ENCODE measurements at regions not wholly inside any gene's neighbourhood (a gene's known extent, or its start where the extent isn't known, plus 50 kb on each side); places are given as distances from the start of the nearest gene placed in this dataset.
"Not testable (repeated sequence)": the region's sequence is repeated elsewhere in the genome, so short reads cannot be mapped to it uniquely, and the experiment has no call there.

DNA sequence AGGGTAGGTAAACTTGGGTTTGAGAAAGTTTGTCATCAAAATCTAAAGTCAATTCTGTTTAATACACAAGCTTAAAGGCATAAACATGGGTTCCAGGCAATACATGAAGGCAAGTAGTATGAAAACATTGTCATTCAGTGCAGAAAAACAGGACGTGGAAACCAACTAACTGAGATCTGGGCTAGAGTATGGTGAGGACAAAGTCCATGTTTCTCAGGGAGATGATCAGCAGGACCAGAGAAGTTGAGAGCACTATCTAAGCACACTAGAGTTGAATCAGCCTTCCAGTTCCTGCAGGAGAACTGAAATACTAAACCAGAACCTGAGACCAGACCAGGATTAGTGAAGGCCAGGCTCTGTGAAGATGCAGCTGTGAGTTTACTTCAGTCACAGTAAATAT lies 302.8 kb upstream of the CRIM1 start:
- no peak for DNase-seq

DNA sequence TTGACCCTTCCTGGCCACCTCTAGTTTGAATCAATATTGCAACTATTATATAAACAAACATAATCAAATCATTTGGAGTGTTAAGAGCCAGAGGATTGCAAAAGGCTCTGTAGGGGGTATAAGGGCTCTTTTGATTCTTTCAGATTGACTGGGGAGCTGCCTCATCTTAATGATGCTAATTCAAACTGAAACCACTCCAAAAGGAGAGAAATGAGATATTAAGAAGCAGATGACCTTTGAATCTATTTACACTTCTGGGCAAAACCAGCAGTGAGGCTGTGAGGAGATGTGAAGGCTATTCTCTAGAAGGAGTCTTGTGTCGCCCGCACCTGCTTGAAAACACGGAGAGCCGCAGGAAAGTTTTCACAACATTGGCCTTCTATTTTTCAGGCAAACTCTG lies 311.2 kb upstream of the CRIM1 start:
- DNase-seq = no peak

DNA sequence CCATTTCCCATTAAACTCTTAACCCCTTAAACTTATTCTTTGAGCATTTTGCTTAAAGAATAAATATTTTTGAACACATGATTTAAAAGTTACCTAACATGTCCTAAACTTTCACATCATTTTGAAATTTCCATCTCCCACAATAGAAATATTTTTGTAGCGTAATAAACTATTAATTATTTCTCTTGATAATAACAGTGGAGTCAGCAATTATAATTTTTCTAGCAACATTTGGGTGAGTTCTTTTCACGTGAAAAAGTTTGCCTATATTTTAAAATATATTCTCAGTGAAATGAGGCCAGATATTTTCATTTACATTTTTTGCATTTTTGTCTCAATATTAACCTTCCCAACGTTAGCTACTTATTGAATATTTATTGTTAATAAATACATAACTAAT lies 320.4 kb upstream of the CRIM1 start:
- no peak for DNase-seq

DNA sequence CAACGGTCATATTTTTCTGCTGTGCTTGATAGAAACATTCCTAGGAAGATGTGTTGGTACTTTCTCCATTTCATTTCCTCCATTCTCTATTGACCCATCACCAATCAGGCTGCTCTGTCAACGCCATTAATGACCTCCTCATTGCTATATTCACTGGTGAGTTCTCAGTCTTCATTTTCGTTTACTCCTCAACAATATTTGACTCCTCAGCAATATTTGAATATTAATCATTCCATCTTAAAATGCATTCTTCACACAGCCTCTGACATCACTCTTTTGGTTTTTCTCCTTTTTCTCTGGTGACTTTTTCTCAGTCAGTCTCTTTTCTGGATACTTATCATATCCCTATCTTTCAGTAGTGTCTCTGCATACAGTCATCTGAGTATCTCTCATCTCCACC lies 323.5 kb upstream of the CRIM1 start:
- no peak for DNase-seq

DNA sequence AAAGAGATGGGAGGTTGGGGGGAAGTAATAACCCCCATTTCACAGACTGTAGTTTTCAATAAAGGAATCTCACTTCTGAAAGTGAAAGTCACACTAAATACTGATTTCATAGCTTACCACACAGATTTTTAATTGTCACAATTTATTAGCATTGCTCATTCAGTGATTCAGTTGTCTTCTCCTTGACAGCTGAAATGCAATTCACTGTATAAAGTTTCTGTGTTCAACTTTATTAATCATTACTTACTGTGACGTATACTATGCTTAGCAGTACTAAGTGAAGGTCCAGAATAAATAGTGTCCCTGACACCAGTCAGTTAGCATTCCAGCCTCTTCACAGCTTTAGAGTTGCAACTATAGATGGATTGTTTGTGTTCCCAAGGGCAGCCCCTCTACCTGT lies 324.1 kb upstream of the CRIM1 start:
- no peak for DNase-seq

DNA sequence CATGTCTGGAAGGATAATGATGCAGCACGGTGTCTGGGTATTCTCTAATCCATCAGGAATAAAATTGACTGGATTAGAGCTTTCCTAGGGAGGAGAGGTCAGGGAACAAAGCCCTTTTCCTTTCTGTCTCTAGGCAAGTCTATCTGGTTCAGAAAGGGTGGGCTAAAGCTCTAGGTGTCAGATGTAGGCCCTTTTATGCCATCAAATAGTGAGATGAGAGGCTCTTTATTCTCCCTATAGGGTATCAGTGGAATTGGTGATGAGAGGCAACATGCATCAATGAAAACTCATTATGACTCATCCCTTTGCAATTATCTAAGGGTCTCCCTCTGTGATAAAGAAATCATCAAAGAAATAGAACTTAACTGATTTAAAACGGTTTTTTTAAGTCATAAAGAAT lies 328.0 kb upstream of the CRIM1 start:
- DNase-seq = no peak

DNA sequence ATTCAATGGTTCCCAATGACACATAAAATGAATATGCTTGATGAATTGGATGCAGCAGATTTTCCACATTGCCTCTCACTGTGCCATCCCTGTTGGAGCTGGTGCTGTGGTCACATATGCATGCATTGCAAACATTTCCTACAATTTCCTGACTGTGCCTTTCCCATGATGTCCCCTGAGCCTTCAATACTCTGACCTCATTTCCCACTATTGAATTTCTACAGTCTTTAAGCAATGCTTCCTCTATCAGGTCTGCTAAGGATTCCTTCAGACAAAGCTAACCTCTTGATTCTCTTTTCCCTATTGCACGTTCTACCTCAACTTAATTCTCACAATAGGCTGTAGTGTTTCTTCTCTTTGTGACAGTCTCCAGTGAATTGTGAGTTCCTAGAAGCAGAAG lies 342.5 kb upstream of the CRIM1 start:
- DNase-seq = no peak

DNA sequence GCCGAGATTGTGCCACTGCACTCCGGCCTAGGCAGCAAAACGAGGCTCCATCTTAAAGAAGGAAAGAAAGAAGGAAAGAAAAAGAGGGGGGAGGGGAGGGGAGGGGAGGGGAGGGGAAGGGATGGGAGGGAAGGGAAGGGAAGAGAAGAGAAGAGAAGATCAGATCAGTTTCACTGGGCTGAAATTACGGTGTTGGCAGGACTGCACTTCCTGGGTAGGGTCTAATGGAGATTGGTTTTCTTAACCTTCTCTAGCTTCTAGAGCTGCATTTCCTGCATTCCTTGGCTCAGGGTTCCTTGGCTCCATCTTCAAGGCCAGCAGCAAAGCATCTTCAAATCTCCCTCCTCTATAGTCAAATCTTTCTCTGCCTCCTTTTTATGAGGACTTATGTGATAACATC lies 349.1 kb upstream of the CRIM1 start:
- DNase-seq = no peak

DNA sequence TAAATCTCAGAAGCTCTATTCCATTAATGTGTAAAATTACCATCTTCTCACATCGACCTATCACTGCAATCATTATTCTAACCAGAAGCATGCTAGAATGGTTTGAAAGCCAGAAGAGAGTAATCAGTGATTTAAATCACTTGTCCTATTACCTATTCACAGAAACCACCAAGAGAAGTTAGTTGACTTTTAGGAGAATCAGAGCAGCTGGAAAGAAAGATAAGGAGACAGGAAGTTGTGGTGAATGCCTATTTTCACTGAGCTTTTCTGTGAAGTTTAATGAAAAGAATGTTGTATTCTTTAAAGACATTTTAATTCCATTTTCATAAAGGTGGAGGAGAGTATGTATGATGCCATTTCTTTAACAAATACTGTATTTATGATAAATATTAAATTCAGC lies 352.6 kb upstream of the CRIM1 start:
- DNase-seq = no peak

DNA sequence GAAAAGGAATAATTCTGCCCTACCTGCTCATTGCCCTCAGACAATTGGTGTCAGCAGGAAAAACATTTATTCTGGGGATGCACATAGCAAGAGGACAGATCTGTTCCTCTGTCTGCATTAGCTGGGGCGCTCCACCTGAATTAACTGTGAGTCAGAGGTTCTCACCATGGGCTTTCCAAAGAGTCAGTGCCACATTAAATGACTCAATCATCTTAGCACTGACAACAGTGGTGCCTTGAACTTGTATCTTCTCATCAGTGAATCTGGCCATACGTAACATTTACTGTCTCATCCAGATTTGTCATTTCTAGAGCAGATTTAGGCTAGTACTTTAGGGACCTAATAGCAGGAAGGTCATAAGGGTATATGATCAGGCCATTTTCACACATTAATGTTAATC lies 358.1 kb upstream of the CRIM1 start:
- DNase-seq = no peak

DNA sequence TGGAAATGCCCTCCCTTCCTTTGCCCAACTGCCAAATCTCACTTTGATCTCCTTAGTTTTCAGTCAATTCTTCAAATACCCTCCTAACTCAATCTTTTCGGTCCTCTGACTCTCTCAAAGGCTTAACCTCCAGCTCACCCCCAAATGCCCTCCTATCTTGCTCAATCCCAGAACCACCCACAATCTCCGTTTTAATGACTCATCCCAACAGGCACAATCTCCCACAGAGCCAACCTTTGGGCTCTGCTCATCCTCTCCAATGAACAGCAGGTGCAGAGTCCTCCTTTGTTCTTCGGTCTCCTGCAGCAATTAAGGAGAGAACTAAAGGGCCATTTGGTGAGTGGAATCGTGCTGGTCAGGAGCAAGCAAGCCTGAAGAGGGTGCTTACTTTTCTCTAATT lies 366.1 kb upstream of the CRIM1 start:
- no peak for DNase-seq

DNA sequence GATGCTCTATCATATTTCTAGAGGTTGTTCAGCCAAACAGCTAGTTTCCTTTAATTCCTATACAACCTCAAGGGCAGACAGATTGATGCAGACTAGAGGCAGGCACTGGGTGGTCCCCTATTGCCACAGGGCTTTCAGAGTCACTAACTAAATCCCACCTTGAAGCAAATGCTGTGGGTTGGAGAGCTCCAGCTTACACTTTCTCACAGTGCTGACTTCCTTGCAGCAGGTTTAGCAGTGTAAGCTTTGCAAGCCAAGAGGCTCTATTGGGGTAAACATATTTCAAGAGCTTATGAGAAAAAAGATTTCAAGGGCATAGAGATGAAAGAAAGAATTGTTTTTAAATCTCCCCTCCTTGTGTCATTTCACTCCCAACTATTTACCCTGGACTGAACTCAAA lies 366.5 kb upstream of the CRIM1 start:
- DNase-seq = no peak

DNA sequence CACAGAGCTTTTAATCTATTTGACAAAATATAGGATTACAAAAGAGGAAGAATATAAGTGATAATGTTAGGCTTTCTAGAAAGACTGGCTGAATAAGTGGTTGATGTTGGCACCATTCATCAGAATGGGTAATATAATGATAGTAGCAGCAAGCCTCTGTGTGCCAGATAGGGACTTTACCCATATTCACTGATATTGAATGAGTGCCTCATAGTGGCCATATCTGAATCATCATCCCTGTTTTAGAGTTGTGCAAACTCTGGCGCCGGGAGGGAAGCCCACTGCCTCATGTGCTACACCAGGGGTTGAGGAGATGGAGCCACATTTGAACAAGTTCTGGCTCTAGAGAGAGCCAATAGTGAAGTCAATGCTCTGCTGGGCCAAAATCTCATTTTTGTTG lies 368.7 kb upstream of the CRIM1 start:
- DNase-seq = no peak

DNA sequence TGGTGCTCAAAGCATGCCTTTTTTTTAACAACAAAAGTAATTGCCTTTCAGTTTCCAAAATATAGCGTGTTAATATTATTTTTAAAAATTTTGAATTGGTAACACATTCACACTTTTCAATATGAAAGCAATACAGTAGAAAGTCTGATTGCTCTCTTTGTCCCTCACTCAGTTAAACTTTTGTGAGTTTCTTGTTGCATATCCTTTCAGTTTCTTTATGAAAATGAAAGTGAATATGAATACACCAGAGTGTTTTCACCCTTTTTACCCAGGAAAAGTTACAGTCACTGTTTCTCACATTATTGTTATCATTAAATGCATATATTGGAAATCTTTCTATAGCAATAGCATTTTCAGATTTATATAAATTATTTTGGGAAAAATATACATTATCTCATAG lies 377.4 kb upstream of the CRIM1 start:
- DNase-seq = no peak

DNA sequence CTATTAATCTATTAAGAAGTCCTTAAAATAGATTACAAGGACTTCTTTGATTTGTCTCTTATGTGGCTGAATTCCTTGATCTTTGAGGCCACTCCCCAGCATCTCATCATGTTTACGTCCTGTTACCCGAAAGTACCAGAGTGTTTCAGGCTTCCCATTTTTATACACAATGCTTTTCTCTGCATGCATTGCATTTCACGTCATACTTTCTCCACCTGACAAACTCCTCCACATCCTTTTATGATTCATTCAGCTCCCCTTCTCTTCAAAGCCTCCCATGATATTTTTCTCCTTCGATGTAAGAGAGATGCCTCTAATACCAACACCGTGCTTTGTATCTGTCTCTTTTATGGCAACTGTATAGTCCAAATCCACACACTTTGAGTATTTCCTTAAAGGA lies 379.0 kb upstream of the CRIM1 start:
- no peak for DNase-seq

DNA sequence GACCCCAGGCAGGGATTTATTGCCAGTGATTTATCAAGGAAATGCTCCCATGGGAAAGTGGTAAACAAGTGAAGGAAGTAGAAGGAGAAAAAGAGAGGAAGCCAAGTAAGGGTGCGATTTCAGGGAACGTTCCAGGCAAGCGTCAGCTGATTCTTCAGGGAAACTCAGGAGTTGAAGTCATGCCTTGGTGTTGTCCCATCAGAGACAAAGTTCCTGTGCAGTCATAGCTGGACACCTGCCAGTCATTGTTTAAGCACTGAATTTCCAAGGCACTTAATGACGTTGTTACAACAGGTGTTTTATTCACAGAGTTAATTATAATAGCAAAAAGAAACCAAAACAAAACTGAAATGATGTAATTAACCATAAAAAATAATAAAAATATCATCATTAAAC lies 381.8 kb upstream of the CRIM1 start:
- DNase-seq = no peak

DNA sequence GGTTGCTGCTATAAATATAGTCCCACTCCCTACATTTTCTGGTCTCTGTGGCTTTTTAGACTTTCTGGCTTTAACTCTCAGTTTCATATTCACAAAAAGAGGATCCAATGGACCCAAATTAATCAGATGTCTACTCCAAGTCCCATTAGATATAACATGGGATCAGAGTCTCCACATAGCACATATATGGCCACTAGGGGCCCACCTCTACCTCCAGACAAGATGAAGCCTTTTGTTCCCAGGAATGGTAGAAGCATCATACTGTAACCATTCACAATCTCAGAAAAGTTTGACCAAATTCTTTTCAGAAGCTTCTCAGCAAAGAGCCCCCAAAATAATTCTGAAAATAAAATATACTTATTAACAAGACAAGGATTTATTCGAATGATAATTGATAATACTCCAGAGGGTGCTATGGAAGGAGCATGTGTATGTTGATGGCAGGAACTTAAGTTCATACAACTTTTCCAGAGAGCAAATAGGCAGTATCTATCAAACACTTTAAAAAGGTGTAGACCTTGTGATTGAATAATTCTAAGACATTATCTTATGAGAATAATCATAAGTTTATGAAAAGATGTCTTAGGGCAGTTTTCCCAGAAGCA lies 382.3 kb upstream of the CRIM1 start:
- no peak for DNase-seq

DNA sequence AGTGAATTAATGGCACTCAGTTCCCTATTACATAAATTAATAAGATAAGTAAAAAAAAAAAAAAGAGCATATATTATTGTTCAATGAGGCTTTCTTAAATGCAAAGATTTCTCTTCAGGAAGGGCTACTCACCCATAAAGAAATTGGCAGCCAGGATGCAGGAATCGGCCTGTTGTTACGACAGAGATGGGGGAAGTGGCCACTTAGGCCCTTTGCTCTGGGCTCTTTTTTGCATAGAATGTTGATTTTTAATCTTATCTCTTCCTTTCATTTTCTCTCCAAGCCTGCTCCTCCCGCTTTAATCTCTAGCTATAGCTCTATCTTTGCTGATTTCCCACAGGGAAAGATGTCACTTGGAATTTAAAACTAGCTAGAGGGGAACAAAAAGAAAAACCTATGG lies 391.8 kb upstream of the CRIM1 start:
- no peak for DNase-seq

DNA sequence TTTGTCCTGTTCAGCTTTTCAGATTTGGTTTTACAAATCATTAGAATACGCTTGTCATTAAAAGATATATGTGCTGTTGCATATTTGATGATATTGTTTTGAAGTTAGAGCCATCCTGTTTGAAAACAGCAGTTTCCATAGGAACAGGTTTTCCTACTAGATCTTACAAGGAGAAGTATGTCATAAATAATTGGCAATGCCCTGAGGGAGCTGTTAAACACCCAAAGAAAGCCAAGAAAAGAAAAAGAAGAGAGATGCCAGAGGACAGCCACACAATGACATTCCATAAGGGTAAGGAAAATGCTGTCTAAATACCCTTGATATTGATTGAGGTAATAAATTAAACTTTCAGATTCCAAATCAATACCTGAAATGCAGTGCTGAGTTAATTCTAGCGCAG lies 392.2 kb upstream of the CRIM1 start:
- DNase-seq = no peak

DNA sequence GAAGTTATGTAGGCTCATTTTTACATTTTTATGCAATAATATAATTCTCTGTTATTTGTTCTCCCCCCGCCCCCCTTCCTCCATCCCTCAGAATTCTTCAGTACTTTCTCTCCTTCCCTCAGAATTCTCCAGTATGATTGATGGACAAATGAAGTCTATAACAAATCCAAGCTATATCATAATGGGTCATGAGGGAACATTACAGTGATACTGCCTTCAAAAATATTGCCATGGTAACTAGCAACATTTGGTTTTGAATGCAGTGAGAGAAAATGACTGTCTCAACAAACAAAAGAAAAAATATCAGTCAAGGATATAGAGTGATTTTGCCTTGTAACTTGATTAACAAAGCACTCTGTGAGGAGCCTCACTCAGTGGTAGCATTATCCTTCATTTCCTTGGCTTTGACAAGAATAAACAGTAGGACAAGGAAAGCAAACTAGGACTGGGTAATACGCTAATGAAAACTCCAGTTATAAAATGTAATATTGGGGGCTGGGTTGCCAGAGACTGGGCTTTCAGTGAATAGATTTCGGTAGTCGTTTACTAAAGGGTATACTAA lies 392.9 kb upstream of the CRIM1 start:
- DNase-seq = no peak

DNA sequence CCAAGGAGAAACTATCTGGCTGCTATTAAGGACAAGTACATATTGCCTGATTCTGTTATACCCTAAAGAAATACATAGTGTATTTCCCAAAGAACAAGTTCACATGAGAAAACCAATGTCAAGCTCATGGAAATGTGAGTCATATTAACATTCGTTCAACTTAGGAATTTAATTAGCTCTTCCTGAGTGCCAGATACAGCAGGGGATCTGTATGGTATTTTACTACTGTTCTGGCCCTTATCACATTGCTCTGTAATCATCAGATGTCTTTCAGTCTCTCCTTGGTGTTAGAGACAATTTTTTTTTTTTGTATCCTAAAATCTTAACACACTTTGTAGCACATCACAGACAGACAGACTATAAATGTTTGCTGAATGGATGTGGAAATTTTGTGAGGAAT lies 395.0 kb upstream of the CRIM1 start:
- DNase-seq = no peak

DNA sequence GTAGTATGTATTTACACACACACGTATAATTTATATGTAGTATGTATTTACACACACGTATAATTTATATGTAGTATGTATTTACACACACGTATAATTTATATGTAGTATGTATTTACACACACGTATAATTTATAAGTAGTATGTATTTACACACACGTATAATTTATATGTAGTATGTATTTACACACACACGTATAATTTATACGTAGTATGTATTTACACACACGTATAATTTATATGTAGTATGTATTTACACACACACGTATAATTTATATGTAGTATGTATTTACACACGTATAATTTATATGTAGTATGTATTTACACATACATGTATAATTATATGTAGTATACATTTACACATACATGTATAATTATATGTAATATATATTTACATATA lies 398.5 kb upstream of the CRIM1 start:
- not testable (repeated sequence) for DNase-seq

DNA sequence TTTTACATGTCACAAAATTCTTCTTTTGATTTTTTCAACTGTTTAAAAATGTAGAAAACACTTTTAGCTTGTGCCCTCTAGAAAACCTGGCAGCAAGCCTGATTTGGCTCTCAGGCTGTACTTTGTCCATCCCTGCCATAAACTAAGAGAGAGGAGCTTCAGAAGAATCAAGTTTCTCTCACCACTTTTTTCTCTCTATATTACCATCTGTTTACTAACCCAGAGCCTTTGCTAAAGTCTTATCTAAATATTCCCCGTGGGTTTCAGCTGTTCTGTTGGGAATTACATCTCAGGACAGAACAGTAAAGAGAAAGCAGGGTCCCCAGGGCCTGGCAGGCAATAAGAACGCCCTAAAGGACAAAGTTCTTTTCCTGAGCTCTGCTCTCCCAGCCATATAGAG lies 409.1 kb upstream of the CRIM1 start:
- DNase-seq = no peak

DNA sequence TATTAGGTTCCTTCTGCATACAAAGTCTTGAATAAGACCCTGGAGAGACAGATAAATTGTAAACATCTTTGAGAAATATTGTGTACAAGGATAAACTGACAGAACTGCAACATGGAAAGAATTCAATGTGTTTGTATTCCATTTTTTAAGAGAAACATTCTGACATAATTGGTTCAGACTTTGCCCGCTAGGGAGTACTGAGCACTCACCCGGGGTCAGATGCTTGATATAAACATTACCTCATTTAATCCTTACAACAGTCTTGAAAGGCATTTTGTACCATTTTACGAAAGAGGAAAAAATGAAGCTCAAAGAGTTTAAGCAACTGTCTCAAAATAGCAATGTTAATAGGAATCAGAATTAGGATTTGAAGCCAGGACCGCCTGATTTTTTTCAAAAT lies 416.7 kb upstream of the CRIM1 start:
- DNase-seq = no peak

DNA sequence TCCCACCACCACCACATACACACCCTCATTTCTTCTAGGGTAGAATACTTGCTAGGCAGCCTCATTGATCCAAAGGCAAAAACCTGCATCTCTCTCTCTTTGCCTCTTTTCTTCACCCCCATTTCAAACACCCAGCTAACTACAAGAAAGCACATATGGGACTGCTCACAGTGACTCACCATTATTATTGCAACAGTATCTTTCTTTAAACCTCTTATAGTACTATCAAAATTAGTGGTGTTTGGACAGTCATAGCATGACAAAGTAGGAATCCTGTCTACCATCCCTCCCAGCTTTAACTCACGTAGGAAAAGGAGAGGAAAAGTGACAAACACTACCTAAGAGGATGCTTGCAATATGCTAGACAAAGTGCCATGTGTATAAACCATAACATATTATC lies 422.5 kb upstream of the CRIM1 start:
- no peak for DNase-seq

All from T-helper 9 cell (primary cell).